HEK293T (cell line): ENCODE measurements at regions not wholly inside any gene's neighbourhood (a gene's known extent, or its start where the extent isn't known, plus 50 kb on each side); places are given as distances from the start of the nearest gene placed in this dataset.
"Not testable (repeated sequence)": the region's sequence is repeated elsewhere in the genome, so short reads cannot be mapped to it uniquely, and the experiment has no call there.

Experiments
- CTCF ChIA-PET: fragments of 350-600 bp; formaldehyde crosslinking; extraction: SDS; loops from one replicate; lab custom pipeline; 2021; ENCODE audit warnings: antibody characterized with exemption, inconsistent platforms; lab: Yijun Ruan, JAX
- POLR2A ChIA-PET: fragments of 350-600 bp; formaldehyde crosslinking; extraction: SDS; loops from one replicate; lab custom pipeline; 2020; ENCODE audit warnings: antibody characterized with exemption, inconsistent platforms; lab: Yijun Ruan, JAX
- DNase-seq: peaks from one replicate; pipeline ENCODE4 v3.0.0; 2012; ENCODE audit warnings: mixed read lengths; ENCODE audit errors: extremely low spot score
- ARNT ChIP-seq: fragments of 450-650 bp; IDR thresholded peaks from 2 replicates; pipeline ENCODE4 v1.6.1; 2017; ENCODE audit warnings: mild to moderate bottlenecking
- BHLHE40 ChIP-seq: fragments of 450-650 bp; IDR thresholded peaks from 2 replicates; pipeline ENCODE4 v1.6.1; 2016; ENCODE audit warnings: mild to moderate bottlenecking, moderate library complexity, borderline replicate concordance
- CTBP1 ChIP-seq: fragments of 450-650 bp; IDR thresholded peaks from 2 replicates; pipeline ENCODE4 v1.6.1; 2016; ENCODE audit warnings: borderline replicate concordance
- ELF4 ChIP-seq: fragments of 450-650 bp; IDR thresholded peaks from 2 replicates; pipeline ENCODE4 v1.6.1; 2017; ENCODE audit warnings: antibody characterized with exemption
- FOXA1 ChIP-seq: fragments of 450-650 bp; IDR thresholded peaks from 2 replicates; pipeline ENCODE4 v1.6.1; 2016; ENCODE audit warnings: mild to moderate bottlenecking
- FOXK2 ChIP-seq: fragments of 450-650 bp; IDR thresholded peaks from 2 replicates; pipeline ENCODE4 v1.6.1; 2016; ENCODE audit warnings: mild to moderate bottlenecking
- FOXM1 ChIP-seq: fragments of 450-650 bp; IDR thresholded peaks from 2 replicates; pipeline ENCODE4 v1.6.1; 2017; ENCODE audit warnings: mild to moderate bottlenecking, borderline replicate concordance
- HDGF ChIP-seq: fragments of 450-650 bp; IDR thresholded peaks from 2 replicates; pipeline ENCODE4 v1.6.1; 2017; ENCODE audit warnings: antibody characterized with exemption, borderline replicate concordance
- L3MBTL2 ChIP-seq: fragments of 450-650 bp; conservative IDR thresholded peaks from 2 replicates; pipeline ENCODE4 v1.6.1; 2016; ENCODE audit warnings: mild to moderate bottlenecking
- LEF1 ChIP-seq: fragments of 450-650 bp; IDR thresholded peaks from 2 replicates; pipeline ENCODE4 v1.6.1; 2017; ENCODE audit warnings: mild to moderate bottlenecking, borderline replicate concordance
- NFRKB ChIP-seq: fragments of 450-650 bp; IDR thresholded peaks from 2 replicates; pipeline ENCODE4 v1.6.1; 2016; ENCODE audit warnings: mild to moderate bottlenecking, moderate library complexity
- PKNOX1 ChIP-seq: fragments of 450-650 bp; IDR thresholded peaks from 2 replicates; pipeline ENCODE4 v1.6.1; 2016
- SP1 ChIP-seq: fragments of 450-650 bp; IDR thresholded peaks from 2 replicates; pipeline ENCODE4 v1.6.1; 2017
- SUZ12 ChIP-seq: fragments of 450-650 bp; IDR thresholded peaks from 2 replicates; pipeline ENCODE4 v1.6.1; 2016; ENCODE audit warnings: mild to moderate bottlenecking
- TARDBP ChIP-seq: fragments of 450-650 bp; IDR thresholded peaks from 2 replicates; pipeline ENCODE4 v1.6.1; 2016
- ZNF384 ChIP-seq: fragments of 450-650 bp; IDR thresholded peaks from 2 replicates; pipeline ENCODE4 v1.6.1; 2016

GRCh38 chr1:96464066-96464465 lies 257.5 kb upstream of the PTBP2 start:
- CTCF ChIA-PET = no interaction called here
- POLR2A ChIA-PET = no interaction called here

GRCh38 chr1:96464522-96464921 lies 257.1 kb upstream of the PTBP2 start:
- TF ChIP-seq BHLHE40 (no peak), FOXA1 (no peak), LEF1 (no peak), SP1 (no peak), ELF4 (no peak), SUZ12 (no peak), L3MBTL2 (no peak), CTBP1 (no peak), NFRKB (no peak), FOXM1 (no peak), ARNT (no peak), ZNF384 (no peak), FOXK2 (no peak), PKNOX1 (no peak), HDGF (no peak)
- CTCF ChIA-PET = no interaction called here
- POLR2A ChIA-PET = no interaction called here
- DNase-seq = no peak

More at GRCh38 chr1:96464066-96464465, 257.5 kb upstream of the PTBP2 start:
- no peak for DNase-seq
- TF ChIP-seq SP1 = no peak
- no peak for TF ChIP-seq TARDBP
- TF ChIP-seq L3MBTL2 = no peak
- TF ChIP-seq CTBP1 = no peak
- TF ChIP-seq FOXA1 = no peak
- no peak for TF ChIP-seq PKNOX1
- no peak for TF ChIP-seq NFRKB
- TF ChIP-seq ELF4 = no peak
- TF ChIP-seq ZNF384 = no peak
- no peak for TF ChIP-seq HDGF
- no peak for TF ChIP-seq LEF1
- no peak for TF ChIP-seq ARNT
- TF ChIP-seq SUZ12 = no peak
- no peak for TF ChIP-seq FOXM1
- no peak for TF ChIP-seq BHLHE40
- TF ChIP-seq FOXK2 = no peak

GRCh38 chr1:96464991-96465390 lies 256.6 kb upstream of the PTBP2 start:
- DNase-seq = no peak
- POLR2A ChIA-PET = no interaction called here
- CTCF ChIA-PET = no interaction called here
- TF ChIP-seq FOXA1 (no peak), LEF1 (no peak), TARDBP (no peak), HDGF (no peak), SUZ12 (no peak), SP1 (no peak), BHLHE40 (no peak), ZNF384 (no peak), NFRKB (no peak), L3MBTL2 (no peak), ARNT (no peak)

GRCh38 chr1:96465441-96465840 lies 256.1 kb upstream of the PTBP2 start:
- TF ChIP-seq SUZ12 (no peak), L3MBTL2 (no peak), FOXM1 (no peak), SP1 (no peak), HDGF (no peak), PKNOX1 (no peak), ELF4 (no peak), CTBP1 (no peak), FOXK2 (no peak), TARDBP (no peak), ARNT (no peak), BHLHE40 (no peak), ZNF384 (no peak), NFRKB (no peak), LEF1 (no peak), FOXA1 (no peak)
- no peak for DNase-seq
- POLR2A ChIA-PET = no interaction called here
- CTCF ChIA-PET = no interaction called here

GRCh38 chr1:96466842-96467241 lies 254.7 kb upstream of the PTBP2 start:
- TF ChIP-seq SP1 = no peak
- no peak for TF ChIP-seq SUZ12
- ChIA-PET CTCF (no interaction called here), POLR2A (no interaction called here)
- DNase-seq = no peak

- CTCF ChIA-PET, POLR2A ChIA-PET, DNase-seq: not testable (repeated sequence)
These were observed 251.9 kb upstream of the PTBP2 start for GRCh38 chr1:96469726-96470125.
